HG02870 (cell line): ENCODE measurements at regions not wholly inside any gene's neighbourhood (a gene's known extent, or its start where the extent isn't known, plus 50 kb on each side); places are given as distances from the start of the nearest gene placed in this dataset.

Experiments
- ATAC-seq: cut with Tn5 transposase; IDR thresholded peaks from one replicate; pipeline ENCODE4 v1.9.1; 2021; ENCODE audit warnings: mild to moderate bottlenecking, moderate library complexity; ENCODE audit not compliant: unreplicated experiment

DNA sequence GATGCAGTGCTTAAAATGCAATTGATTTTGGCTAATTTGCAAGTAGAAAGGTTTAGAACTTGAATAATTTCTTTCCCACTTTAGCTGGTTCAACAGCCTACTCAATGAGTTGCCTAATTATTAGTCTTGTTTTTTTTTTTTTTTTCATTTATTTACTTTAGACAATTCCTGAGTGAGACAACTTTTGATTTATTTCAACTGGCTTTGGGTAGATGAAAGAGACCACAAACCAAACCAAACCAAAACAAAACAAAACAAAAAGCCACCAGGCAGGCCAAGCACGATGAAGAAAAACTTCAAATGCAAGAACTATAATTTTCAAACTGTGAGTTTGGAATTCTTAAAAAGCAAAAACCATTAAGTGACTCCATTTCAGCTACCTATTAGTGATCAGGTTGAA is 469.9 kb downstream of the GBE1 start:
- no peak for ATAC-seq

DNA sequence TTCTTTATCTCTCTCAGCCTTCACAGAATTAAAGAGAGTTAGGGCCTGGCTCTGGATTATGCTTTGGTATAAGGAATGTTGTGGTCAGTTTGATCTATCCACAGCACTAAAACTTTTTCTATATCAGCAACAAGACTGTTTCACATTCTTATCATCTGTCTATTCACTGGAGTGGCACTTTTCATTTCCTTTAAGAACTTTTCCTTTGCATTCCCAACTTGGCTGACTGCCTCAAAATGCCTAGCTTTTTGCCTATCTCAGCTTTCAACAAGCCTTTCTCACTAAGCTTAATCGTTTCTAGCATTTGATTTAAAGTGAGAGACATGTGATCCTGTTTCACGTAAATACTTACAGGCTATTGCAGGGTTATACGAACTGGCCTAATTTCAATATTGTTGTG is 471.8 kb downstream of the GBE1 start:
- ATAC-seq: no peak

DNA sequence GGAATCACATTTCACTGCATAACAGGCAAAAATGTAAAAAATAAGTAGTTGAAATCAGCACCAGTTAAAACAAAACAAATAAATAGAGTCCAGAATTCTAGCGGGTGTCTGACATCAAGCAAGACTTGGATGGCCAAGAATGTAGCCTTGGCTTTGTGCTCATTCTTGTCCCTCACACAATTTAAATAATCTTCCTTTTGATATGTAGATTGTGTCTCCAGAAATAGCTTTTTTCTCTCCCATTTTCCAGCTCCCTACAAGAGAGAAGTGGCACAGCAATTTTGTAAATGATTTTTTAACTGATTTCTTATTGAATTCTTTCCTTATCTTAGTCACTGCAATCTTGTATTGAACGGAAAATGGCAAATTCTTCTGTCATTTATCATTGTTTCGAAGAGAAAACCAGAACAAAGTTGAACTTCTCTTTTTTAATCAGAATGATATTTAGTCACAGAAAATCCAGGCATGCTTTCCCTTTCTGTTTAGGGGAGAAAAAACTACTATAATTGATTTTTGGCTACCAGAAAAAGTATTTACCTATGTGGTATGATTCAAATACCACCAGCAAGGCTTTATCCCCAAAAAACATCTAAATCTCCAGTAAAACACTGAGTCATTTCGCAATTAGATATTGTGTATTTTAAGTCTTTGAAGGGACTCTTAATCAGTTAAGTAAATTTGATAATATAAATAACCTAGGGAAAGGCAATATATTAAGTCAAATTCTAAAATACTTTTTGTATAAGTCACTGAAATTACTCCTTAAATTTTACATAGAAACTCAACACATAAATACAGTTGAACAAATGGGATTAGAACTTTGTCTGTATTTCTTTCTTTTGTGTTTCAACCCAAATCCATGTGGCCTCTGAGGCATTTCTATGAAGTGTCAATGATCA is 481.7 kb downstream of the GBE1 start:
- no peak for ATAC-seq

DNA sequence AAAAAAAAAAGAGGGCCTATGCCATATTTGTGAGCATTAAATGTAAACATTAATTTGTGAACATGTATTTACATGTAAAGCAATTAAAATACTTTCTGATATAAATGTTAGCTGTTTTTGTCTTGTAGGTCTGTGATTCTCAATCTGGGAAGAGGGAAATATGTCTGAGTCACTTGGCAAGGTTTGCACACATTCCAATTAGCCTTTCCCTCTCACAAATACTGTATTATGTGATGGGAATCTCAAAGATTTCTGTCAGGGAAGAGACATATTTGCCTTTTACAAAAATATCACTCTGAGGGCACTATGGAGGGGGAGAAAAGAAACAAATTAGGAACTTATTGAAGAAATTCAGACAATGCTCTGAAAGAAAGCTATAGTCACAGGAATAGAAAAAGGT is 483.6 kb downstream of the GBE1 start:
- no peak for ATAC-seq

DNA sequence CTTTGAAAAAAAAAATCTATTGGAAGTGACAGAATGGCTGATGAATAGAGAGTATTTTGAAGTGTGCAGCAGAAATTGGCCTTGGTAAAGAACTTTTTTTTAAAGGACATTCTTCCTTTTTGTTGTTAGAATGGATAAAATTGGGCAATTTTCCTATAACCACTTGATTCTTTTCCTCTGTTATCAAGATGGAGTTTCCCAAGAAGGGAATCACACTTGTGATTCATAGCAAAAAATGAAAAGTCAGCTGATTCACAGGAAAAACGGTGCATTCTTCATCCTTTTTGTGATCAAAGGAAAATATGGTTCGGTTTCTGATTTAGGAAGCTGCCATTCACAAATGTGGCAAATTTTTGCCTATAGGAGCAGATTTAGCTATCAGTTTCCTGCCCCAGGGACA is 486.8 kb downstream of the GBE1 start:
- no peak for ATAC-seq

DNA sequence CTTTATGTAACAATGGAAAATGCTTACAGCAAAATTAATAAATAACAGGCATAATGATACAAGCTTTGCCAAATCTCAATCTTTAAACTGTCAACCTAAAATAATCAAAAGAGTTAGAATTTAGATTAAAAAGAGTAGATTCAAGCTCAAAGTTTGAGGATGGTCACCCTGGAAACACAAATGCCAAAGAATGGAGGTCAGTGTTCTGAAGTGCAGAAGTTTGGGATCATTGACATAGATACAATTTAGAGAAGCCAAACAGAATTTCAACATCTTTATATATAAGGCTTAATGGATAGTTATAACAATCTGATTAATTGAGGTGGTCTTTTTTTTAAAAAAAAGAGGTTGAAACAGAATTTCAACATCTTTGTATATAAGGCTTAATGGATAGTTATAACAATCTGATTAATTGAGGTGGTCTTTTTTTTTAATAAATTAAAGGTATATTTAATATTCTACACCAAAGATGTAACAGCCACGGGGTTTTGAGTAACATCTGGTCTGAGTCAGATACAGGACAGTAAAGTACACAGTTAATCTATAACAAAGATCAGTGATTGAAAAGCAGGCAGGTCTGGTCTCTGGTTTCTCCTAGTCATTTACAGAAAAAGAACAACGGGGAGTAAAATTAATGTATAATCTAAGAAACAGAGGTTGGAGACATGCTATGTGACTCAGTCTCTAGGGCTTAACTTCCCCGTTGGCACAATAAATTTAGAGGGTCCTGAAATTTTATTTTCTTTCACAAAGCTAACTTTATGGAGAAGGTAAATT is 490.7 kb downstream of the GBE1 start:
- ATAC-seq: no peak

DNA sequence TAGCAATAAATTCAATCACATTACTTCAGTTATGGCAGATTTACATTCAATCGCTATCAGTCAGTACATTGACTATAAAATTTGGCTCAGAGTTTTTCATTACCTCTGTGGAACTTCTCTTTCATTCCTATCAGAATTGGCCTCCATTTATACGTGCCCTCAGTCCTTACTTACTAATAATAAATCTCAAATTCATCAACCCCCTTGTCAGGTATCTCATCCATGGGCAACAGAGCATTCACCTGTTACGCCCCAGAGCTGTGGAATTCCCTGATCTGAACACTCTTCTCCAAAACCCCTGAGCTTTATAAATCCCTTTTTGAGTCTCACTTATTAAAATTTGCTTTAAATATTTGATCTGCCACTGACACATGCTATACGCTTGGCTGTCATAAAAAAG is 492.9 kb downstream of the GBE1 start:
- no peak for ATAC-seq

DNA sequence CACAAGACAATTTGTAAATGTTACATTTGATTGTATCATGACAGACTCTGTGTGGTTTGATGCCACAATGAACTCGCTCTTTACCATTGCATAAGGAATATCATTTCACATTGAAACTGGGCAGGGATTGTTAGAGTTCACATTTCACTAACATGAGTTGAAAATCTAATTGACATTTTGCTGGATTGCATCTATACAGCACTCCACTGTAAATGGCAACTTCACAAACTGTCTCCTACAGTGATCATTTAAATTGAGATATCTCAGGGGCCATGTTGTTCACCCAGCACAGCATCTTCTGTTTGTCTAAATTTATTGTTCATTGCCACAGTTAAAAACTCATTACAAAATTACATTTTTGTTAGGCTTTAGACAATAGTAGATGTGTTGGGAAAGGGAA is 499.4 kb downstream of the GBE1 start:
- no peak for ATAC-seq

DNA sequence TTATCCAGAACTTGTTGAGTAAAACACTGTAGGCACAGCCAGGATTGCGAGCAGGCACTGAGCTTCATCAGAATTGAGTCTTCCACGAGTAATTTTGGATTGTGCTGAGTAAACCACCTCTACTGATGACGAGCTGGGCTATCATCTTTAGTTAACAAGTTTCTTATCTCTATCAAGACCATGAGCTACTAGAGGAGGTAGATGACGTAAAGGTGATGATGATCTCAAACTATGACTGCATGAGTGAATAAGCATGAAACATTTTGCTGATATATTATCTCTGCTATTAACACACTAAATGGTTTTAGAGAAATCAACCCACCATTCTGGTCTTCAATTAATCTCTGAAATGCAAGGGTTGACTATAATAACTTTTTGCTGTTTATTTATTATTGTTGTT is 506.0 kb downstream of the GBE1 start:
- ATAC-seq: no peak

DNA sequence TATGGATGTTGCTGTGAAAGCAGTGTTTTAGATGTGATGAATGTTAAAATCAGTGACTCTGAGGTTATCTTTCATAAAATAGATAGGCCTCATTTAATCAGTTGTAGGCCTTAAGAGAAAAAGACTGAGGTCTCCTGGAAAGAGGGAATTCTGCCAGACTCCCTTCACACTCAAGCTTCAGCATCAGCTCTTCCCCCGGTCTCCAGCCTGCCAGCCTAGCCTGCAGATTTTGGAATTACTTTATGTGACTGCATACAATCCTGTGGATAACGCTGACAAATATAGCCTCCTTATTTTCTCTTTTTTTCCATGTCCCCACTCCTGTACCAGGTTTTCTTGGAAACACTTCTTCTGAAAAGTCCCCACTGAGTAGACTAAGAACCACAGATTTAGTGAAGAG is 510.3 kb downstream of the GBE1 start:
- no peak for ATAC-seq

DNA sequence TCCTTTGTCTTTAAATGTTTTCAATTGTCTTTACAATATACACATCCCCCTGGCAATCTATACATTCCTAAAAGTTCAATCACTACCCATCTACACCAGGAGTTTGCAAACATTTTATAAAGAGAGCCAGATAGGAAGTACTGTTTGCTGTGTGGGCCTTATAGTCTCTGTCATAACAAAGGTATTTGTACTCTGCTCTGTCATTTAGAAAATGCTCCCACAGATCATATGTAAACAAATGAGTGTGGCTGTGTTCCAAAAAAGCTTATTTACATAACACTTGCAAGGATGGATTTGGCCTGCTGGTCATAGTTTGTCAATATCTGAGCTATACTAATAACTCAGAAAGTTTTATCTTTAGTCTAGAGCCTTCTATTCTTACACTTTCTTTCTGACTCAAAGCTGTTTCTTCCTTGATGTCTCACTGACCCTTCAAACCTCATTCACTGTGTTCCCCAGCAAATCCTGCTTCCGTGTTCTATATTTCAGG is 511.9 kb downstream of the GBE1 start:
- ATAC-seq: peak; percentile 80

DNA sequence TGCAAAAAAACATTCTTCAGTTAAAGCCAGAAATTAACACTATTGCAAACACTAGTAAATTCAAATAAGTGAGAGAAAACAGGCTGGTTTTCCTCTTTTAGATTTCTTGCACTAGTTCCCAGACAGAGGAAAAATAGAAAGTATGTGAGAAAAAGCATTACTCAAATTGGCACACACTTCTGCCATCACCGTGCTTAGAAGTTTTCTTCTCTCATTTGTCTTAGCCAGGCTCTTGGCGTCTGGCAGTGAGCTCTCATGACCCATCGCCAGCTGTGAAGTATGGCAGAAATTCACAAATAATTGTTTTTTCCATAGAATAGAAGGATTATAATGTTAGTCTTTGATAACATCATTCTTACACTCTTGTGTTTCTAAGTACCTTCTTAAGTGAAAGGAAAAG is 515.9 kb downstream of the GBE1 start:
- ATAC-seq: no peak

DNA sequence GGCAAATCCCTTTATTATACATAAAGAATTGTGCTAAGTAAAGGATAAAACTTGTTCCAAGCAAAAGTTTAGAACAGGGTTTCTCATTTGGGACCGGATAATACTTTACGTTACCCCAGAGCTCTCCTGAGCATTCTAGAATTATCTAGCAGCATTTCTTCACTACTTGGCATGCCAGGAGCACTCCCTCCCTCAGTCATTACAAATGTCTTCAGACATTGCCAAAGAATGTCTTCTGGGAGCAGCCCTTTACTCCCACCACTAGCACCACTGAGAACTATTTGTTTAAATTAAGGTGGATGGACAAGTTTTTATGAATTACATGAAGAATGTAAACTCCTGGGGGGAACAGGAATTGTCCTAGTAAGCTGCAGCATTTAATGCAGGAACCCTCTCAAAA is 516.4 kb downstream of the GBE1 start:
- no peak for ATAC-seq

DNA sequence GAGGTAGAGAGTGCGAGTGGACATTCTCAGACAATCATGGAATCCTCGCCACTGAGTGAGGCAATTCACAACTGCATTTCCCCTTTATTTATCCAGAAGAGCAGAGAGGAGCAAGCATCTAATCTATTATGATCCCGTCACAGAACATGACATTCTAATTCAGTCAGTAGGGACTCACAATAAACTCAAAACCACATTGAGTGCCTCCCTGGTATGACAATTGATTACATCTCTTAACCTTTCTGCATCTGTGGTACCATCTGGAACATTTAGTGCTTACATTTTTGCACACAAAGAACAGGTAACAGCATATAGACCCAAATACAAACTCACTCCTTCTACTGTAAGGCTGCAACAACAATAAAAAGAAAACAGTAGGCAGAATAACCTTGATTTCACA is 517.2 kb downstream of the GBE1 start:
- ATAC-seq: no peak

DNA sequence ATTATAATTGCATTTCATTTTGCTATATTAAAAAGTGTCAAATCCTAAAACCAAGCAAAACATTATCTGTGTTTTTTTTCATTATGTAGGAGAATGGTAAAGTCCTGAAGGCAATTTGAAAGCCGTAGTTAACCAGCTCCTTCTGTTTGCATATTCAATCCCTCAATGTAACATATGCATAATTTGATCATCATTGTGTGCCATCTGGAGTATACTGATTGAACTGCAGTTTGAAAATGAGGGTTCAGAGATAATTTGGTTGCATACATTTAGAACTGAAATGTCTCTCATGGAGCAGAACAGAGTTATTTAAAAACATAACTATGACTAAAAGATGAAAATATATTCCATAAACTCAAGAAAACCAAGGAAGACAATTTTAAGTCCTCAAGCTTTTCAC is 518.6 kb downstream of the GBE1 start:
- peak; percentile 46 for ATAC-seq

DNA sequence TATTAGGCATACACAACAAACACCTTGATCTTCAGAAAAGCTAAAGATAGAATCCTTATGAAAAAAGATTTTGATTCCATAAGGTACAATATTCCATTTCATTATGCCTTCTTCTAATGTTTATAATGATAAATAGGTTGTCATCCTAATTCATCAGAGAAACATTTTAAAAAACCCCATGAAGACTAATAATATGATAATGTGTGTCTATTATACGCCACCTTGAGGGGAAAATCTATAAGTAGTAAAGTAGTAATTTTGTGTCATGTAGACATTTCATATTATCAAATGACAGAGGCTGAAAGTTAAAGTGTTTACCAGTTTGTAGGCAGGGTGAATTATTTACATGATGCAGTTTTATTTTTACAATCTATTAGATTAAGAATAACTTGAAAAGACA is 524.3 kb downstream of the GBE1 start:
- no peak for ATAC-seq

DNA sequence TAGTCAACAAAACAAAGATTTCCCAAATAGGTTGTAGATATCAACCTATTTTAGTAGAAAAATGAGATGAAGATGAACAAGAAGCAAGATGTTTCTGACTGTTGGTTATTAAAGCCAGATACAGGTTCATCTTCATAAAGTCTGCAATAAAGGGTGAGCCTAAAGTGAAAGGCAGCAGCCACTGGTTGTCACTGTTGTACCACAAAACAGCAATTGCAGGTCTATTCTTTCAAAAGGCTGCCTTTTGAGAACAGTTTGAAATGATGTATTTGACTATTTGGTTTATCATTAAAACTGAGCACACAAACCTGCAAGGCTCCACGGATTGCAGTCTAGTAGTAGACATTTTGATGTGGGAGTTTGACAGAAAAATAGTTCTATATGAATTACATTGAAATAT is 543.4 kb downstream of the GBE1 start:
- ATAC-seq: no peak

DNA sequence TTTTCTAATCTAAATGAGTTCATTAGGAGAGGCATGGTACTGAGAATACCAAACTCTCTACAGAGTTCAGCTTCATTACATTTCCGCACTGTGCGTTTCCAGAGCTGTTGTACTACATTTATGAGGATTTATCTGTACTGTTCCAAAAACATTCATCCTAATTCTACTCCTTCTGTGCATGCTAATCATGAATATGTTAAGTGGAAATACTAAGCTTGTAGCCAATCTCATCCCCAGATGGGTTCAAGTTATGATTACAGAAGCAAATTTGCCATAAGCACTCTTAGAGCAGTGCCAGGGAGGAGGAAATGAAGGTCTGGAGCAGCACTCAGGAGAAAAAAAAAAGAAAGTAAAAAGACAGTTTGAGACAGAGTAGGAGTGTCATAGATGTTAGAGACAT is 544.3 kb downstream of the GBE1 start:
- ATAC-seq: no peak

DNA sequence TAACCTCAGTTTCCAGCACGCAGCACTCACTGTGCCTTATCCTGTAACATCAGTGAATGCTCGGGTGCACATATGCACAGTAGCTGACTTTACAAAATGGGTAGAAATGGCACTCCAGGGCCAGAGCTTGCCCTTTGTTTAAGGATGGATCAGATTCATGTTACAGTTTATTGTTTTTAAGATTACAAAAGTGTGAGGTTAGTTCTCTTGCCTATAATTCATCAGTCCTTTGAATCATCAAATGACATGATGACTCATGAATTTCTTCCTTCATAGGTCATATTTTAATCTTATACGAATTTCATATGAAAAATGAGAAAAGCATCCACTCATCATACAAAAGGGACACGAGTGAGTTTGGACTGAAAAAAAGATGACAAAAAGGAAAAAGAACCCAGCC is 545.3 kb downstream of the GBE1 start:
- no peak for ATAC-seq

DNA sequence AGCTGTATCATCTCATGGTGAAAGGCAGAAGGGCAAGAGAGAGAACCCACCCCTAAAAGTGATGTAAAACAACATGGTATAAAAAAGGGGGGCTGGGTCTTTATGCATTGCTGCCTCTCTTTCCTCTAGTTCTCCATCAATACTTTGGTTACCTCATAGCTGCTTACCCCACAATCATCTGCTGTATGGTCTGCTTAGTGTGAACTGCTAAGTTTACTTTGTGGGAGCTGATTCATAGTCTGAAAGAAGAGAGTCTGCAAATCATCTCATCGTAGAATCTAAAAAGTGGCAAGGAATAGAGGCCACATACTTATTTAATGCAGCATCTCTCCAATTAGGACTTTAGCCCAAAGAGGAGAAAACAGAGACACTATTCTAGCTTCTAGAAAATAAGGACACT is 546.8 kb downstream of the GBE1 start:
- ATAC-seq: no peak

DNA sequence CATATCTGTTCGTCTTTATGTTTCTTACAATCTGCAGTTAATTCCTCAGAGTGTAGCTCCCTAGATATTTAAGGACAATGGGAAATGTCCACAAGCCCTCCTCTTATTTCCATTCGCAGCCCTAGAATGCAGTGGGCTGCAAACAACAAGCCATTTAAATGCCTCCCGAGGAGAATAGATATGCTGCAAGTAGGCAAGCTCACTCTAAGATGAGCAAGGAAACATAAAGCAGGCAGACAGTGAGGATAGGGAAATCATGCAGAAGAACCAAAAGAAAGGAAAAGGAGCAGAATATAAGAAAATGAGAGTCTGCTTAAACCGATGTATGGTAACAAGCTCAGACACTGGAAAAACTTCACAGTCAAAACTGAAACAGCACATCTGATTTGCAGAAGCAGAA is 561.9 kb downstream of the GBE1 start:
- ATAC-seq: no peak

DNA sequence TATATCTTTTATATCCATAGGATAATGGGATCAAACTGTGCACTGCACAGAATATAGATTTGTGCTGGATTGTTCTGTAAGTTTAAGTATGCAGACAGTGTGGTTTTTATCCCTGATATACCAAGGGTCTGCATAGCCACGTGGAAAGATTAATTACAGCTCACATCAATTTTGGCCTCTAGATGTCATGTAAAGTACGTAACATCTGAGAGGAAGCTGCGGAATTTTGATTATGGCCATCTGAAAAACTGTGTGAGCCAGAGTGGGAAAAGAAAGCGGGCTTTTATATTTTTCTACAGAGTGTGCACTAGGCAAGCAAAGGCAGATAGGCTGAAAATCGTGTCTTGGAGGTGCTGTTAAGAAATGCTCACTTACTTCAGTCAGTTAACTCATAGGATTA is 562.7 kb downstream of the GBE1 start:
- ATAC-seq: no peak
